ENCODE measurements at regions not wholly inside any gene's neighbourhood (a gene's known extent, or its start where the extent isn't known, plus 50 kb on each side); places are given as distances from the start of the nearest gene placed in this dataset.

GRCh38 chr1:213697192-213697802 lies 290.5 kb upstream of the PROX1 start:
- H3F3A ChIP-seq (replicated peaks; ENCODE audit: insufficient read depth), result no peaks in the 10 kb centered on the region
- 37% methylated on average over 4 of the region's 4 CpGs for WGBS (ENCODE audit: low lambda C conversion rate)
- no peak overlapping the region for H2AFZ ChIP-seq (ENCODE audit: low read depth)
- no peaks in the 10 kb centered on the region for H3K79me2 ChIP-seq (ENCODE audit: insufficient read depth)
- H3K9me3 ChIP-seq, result no peaks in the 10 kb centered on the region
- CTCF ChIA-PET, result interaction anchor here (1.0 kb wide), 1 partner anchor 13 kb away, joined by 3 read pairs; no protein-coding TSS in a partner anchor
- no peaks in the 10 kb centered on the region for H3K27me3 ChIP-seq (ENCODE audit: insufficient read depth)
- no peak overlapping the region for H3K4me2 ChIP-seq
- H3K9ac ChIP-seq, result no peak overlapping the region
- no peak overlapping the region for H3K4me3 ChIP-seq (ENCODE audit: low read depth in 2 of 2, low read length in 1 of 2)
- no peak for DNase-seq
- H3K9me2 ChIP-seq, result no peaks in the 10 kb centered on the region
- POLR2A ChIA-PET, result no interaction called here
- H4K20me1 ChIP-seq (ENCODE audit: insufficient read depth), result no peaks in the 10 kb centered on the region
- TF ChIP-seq ZBTB33 (IDR thresholded peaks at IDR 0.05; ENCODE audit: borderline replicate concordance, low read depth) (no peak), MAX (IDR thresholded peaks at IDR 0.05; ENCODE audit: low read depth) (no peak), FOSL2 (IDR thresholded peaks at IDR 0.05; ENCODE audit: borderline replicate concordance, low read depth) (no peak), IRF3 (IDR thresholded peaks at IDR 0.05; ENCODE audit: low read depth, low read length) (no peak), EZH2phosphoT487 (IDR thresholded peaks at IDR 0.05; ENCODE audit: borderline replicate concordance, low read depth) (no peak), NRF1 (IDR thresholded peaks at IDR 0.05; ENCODE audit: low read depth, low read length) (no peak), PBX3 (IDR thresholded peaks at IDR 0.05) (no peak), RXRA (IDR thresholded peaks at IDR 0.05; ENCODE audit: borderline replicate concordance, low read depth) (no peak), RFX5 (IDR thresholded peaks at IDR 0.05; ENCODE audit: low read length) (no peak), NFIC (IDR thresholded peaks at IDR 0.05; ENCODE audit: borderline replicate concordance) (no peak)
- no peaks in the 10 kb centered on the region for H3K36me3 ChIP-seq (replicated peaks in 1 of 2; ENCODE audit: control insufficient read depth in 1 of 2, insufficient read depth in 2 of 2, low read length in 1 of 2)
- no peak overlapping the region for H3K27ac ChIP-seq (ENCODE audit: low read depth in 2 of 2, low read length in 1 of 2)
- H3K4me1 ChIP-seq (ENCODE audit: control insufficient read depth in 1 of 2, insufficient read depth in 2 of 2, low read depth in 1 of 2, low read length in 1 of 2), result peaks cover 0 to 2% of the 10 kb centered on the region in 2 experiments; a peak in 1 of 4 replicates

GRCh38 chr1:213698092-213698702 lies 289.6 kb upstream of the PROX1 start:
- no peaks in the 10 kb centered on the region for H3K9me2 ChIP-seq
- no peaks in the 10 kb centered on the region for H3K9me3 ChIP-seq
- POLR2A ChIA-PET, result no interaction called here
- H3K4me2 ChIP-seq, result no peak overlapping the region
- no peak for DNase-seq
- no peaks in the 10 kb centered on the region for H4K20me1 ChIP-seq (ENCODE audit: insufficient read depth)
- no peak overlapping the region for H3K4me3 ChIP-seq (ENCODE audit: low read depth in 2 of 2, low read length in 1 of 2)
- H3F3A ChIP-seq (replicated peaks; ENCODE audit: insufficient read depth), result no peaks in the 10 kb centered on the region
- peaks cover 0 to 2% of the 10 kb centered on the region in 2 experiments; a peak in 1 of 4 replicates for H3K4me1 ChIP-seq (ENCODE audit: control insufficient read depth in 1 of 2, insufficient read depth in 2 of 2, low read depth in 1 of 2, low read length in 1 of 2)
- H3K79me2 ChIP-seq (ENCODE audit: insufficient read depth), result no peaks in the 10 kb centered on the region
- WGBS (ENCODE audit: low lambda C conversion rate), result 14% methylated on average over 5 of the region's 5 CpGs
- H3K9ac ChIP-seq, result no peak overlapping the region
- H3K27ac ChIP-seq (ENCODE audit: low read depth in 2 of 2, low read length in 1 of 2), result no peak overlapping the region
- H2AFZ ChIP-seq (ENCODE audit: low read depth), result no peak overlapping the region
- CTCF ChIA-PET, result no interaction called here
- no peaks in the 10 kb centered on the region for H3K36me3 ChIP-seq (replicated peaks in 1 of 2; ENCODE audit: control insufficient read depth in 1 of 2, insufficient read depth in 2 of 2, low read length in 1 of 2)
- no peaks in the 10 kb centered on the region for H3K27me3 ChIP-seq (ENCODE audit: insufficient read depth)
- no peak for TF ChIP-seq RFX5 (IDR thresholded peaks at IDR 0.05; ENCODE audit: low read length)
- TF ChIP-seq MAX (IDR thresholded peaks at IDR 0.05; ENCODE audit: low read depth), result no peak
- no peak for TF ChIP-seq TCF12 (IDR thresholded peaks at IDR 0.05)
- no peak for TF ChIP-seq POLR2AphosphoS5 (IDR thresholded peaks at IDR 0.05; ENCODE audit: low read depth, low read length)
- TF ChIP-seq MEF2A (IDR thresholded peaks at IDR 0.05; ENCODE audit: borderline replicate concordance, low read depth), result no peak
- TF ChIP-seq IRF3 (IDR thresholded peaks at IDR 0.05; ENCODE audit: low read depth, low read length), result no peak
- TF ChIP-seq SMC3 (IDR thresholded peaks at IDR 0.05; ENCODE audit: low read depth, low read length), result no peak
- no peak for TF ChIP-seq CTCF (IDR thresholded peaks at IDR 0.05)
- no peak for TF ChIP-seq USF1 (IDR thresholded peaks at IDR 0.05; ENCODE audit: borderline replicate concordance, low read depth)
- no peak for TF ChIP-seq RCOR1 (IDR thresholded peaks at IDR 0.05; ENCODE audit: low read length)
- no peak for TF ChIP-seq YY1 (IDR thresholded peaks at IDR 0.05; ENCODE audit: low read depth)

Data from SK-N-SH (cell line).